HG02588 (cell line): ENCODE measurements at regions not wholly inside any gene's neighbourhood (a gene's known extent, or its start where the extent isn't known, plus 50 kb on each side); places are given as distances from the start of the nearest gene placed in this dataset.

Experiments used
- ATAC-seq: cut with Tn5 transposase; IDR thresholded peaks from one replicate; pipeline ENCODE4 v1.9.1; 2021; ENCODE audit warnings: mild to moderate bottlenecking, moderate library complexity; ENCODE audit not compliant: unreplicated experiment

DNA sequence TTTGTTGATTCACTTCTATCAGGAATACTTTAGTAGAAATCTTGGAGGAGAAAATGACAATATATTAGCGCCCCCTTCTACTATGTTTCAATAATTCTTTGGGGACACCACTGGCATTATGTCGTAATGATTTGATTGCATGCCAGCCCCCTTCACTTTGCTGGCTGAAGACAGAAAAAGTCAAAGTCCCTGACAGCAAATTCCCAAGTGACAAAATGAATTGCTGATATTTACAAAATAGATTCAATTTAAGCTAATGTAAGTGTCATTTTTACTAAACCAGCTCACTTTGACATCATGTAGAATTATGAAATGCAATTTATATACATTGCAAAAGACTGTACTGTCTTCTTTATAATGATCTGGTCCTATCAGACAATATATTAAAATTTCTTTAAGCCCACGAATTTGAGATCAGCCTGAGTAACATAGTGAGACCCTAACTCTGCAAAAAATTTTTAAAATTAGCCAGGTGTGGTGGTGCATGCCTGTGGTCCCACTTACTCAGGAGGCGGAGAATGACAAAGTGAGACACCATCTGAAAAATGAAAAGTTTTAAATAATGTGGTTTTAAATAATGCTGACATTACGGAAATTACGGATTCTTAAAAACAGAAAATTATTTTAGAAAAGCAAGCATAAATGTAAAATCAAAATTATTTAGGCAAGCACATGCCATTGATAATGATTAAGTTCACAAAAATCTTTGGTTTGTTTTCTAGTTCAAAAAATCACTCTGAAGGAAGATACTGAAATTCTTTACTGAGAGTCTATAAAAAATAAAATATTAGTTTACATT lies 520.1 kb upstream of the PKDCC start:
- ATAC-seq, result no peak

DNA sequence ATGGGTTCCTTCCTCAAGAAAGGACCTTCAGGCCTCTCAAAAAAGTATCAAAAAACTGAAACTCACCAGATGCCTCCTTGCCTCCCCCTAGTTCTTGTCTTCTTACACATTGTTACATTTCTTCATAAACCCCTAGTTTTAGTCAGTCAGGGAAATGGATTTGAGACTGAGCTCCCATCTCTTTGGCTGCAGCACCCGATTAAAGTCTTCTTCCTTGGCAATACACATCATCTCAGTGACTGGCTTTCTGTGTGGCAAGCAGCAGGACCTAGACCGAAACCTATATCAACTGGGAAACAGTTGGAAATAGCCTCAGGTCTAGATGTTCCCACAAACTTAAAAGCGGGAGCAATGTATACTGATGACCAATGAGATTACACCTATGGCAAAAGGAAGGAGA lies 512.2 kb upstream of the PKDCC start:
- no peak for ATAC-seq

DNA sequence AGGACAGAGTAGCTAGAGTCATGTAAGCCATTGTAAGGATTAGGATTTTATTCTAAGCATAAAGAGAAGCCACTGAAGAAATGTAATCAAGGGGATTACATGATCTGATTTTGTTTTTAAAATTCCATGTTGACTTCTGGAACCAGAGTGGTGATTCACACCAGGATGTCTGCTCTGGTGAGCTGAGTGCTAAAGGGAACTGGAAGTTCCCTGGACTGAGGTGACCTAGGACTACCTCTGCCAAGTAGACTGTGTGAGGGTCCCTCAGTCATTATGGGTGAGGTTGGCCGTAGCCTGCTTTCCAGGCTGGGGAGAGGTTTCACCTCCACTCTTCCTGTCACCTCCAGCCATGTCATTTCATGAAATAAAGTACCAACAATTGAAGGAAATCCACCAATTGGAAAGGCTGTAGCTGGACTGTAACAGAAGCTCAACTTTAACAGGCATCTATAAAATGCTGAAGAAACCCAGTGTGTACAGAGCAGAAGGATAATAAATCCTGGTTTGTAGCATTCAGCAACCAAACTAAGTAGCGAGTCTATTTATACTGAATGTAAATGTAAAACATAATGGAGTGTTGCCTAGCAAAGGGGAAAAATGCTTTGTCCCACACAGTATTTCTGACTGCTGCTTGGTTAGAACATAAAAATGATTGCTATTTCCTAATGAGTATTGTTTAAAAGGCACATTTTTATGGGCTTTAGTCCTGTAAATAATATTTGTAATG lies 507.4 kb upstream of the PKDCC start:
- ATAC-seq, result no peak

DNA sequence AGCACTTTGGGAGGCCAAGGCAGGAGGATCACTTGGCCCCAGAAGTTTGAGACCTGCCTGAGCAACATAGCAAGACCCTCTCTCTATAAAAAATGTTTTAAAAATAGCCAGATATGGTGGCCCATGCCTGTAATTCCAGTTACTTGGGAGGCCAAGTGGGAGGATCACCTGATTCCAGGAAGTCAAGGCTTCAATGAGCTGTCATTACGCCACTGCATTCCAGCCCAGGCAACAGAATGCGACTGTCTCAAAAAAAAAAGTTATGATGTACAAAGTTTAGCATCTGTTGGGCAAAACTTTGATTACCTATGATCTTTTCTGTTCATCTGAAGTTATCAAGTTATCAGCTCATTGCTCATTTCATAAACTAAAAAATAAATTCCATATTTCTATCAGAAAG lies 504.1 kb upstream of the PKDCC start:
- no peak for ATAC-seq

DNA sequence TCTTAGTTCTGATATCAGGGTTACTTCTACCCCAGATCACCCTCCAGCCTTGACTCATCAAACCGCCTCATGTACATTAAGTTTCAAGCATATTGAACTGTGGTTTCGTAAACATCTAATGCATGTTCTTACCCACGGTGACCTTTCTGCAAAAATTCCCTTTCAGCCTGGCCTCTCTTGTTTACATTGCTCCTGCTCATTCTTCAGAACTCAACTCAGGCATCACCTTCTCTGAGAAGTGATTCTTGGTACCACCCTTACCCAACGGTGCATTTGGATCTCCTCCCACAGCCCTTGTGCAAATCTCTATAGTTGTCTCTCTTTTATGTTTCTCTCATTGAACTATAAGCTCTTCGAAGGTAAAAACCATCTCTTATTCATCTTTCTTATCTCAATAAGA lies 503.1 kb upstream of the PKDCC start:
- ATAC-seq, result no peak

DNA sequence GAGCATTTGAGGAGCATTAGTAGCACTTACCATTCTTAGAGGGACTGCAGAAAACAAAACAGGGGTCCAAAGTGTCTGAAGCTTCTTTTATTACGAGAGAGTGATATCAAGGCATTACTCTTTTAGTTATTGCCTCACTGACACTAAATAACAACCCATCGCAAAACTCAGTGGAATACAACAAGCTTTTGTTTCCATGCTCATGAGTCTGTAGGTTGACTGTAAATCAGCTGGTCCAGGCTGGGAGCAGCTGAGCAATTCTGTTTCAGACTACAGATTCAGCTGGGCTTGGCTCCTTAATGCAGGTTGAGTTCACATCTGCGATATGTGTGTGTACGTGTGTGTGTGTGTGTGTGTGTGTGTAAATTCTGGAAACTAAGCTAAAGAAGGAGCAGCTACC lies 501.8 kb upstream of the PKDCC start:
- ATAC-seq, result no peak

DNA sequence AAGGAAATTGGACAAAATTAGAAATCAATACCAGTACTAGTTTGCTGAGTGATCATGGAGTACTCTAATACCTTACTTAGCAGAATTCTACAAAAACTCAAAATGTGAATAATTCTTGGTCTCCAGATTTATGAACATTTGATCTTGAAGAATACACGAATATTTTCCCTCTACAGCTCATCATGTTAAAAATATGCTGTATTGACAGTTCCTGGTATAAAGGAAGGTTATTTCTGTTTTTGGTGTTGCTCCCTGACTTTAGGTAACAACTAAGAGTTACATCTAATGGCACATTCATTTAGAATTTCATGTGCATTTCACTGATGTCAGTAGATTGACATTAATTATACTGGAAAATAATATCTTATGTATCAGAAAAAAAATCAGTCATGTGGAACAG lies 479.2 kb upstream of the PKDCC start:
- ATAC-seq, result no peak

DNA sequence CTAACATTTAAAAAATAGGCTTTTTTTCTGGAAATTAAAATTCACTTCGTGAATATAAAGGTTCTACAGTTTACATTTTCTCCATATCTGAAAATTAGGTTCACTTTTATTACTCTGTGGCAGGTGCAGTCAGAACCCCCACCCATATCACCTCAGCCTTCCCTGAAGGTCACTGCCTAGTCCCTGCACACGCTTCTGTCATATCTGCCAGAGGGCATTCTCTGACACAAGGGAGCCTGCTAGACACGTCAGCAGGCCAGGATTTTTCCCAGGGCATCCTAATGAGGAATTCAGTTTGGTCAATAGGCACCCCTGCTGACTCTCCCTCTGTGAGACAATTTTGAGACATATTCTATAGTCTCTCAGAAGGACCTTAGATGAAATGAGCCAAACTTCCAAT lies 475.7 kb upstream of the PKDCC start:
- ATAC-seq, result no peak

DNA sequence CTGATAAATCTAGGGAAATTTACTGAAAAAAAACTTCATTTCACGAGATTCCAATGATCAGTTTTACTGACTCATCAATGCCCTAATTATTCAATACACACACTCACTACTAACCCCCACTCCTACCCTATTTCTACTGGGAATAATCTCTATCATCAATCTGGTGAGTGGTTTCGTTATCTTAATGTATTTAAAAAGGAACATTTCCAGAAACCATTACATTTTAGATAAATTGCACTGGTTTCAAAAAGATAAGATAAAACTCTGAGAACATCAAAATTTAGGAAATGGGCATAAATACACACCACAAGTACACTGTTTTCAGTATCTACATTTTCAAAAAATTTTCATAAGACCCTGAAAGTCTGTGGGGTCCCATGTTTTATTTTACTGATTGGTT lies 471.4 kb upstream of the PKDCC start:
- no peak for ATAC-seq

DNA sequence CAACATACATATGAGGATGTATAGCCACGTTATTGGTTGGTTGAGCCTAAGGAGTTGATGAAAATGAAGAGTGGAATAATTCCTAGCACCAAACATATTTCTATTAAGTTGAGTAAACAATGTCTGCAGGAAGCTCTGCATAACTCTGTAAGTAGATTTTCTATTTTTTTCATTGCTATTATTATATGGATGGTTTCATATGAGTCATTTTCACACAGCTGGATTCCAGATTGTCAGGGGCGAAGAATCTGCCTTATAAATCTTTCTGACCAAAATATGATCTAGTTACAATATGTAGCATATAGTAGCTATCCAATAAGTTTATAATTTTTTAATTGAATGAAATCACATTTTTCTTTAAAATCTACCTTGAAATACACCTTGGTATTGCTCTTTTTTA lies 468.0 kb upstream of the PKDCC start:
- no peak for ATAC-seq

DNA sequence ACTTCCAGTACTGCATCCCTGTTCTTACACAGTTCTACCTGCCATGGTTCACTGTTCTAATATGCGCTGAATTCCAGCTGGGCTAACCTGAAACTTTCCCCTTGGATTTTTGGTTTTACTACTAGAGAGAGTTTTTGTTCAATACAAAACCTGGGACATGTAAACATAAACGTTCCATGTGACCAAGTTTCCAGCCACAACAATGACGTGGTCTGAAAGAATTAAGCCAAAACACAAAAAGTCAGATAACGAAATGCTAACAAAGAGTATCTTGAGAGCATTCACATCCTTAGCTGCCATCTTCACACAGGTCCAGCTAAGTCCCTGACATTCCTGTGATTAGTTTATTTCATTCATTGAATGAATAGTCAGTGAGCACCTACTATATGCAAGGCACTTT lies 467.0 kb upstream of the PKDCC start:
- no peak for ATAC-seq

DNA sequence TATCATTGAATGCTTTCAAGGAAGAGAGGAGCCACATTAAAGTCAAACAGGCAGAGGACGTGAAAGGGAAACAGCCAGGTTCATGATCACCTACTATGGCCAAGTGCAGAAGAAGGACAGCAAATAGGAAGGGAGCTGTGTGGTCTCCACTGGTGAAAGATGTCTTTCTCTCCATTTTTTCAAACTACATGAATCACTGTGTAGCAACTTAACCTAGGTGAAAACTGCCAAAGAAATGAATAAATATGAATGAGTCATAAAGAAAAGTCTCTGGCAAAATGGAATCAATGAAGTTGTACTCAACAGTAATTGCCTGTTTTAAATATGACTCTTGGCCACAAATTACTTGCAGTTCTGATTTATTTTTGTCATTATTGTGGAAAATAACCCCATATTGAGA lies 452.6 kb upstream of the PKDCC start:
- ATAC-seq, result no peak

DNA sequence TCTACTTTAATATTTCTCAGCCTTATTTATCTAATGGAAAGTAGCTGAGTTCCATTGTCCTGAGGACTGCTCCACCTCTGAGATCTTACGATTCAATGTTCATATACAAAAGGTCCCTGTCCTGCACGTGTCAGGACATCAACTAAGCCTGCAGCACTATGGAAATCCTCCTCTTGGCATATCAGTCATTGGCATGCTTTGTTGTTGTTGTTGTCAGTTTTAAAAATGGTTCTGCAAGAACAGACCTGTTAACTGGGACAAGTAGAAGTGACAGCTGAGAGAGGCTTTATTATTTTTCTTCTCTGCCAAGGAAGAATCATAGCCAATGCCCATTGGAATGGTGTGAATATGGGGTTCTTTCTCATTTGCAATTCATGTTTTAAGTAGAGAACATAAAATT lies 450.1 kb upstream of the PKDCC start:
- ATAC-seq, result no peak

DNA sequence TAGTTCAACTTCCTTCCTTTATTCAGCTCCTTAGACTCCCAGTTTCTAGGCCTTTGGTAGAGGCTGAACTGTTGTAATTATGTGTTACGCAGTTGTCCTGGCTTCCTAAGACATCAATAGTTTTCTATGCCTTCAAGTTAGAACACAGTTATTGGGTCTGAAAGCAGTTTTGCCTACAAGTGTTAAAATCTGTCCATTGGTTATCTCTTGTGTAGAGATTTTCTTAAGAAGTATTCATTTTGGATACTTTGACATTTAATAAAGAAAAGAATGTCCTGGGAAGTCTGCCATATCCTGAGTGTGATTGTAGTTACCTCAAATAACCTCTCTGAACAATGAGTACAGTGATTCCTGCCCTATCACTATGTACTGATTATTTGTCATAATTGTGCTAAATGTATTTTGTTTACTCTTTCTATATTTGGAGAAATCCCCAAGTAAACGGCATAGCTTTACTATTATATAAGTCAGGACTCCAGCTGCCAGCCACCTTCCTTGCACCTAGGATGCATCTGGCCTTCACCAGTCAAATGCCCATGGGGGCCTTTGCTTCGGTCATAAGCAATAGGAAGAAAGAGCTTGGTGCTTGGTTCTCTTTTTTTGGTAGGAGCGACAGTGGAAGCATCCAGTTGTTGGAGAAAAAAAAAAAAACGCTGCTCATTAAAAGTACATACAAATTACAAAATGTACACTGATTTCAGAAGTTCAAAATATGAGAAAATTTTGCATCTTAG lies 449.5 kb upstream of the PKDCC start:
- no peak for ATAC-seq

DNA sequence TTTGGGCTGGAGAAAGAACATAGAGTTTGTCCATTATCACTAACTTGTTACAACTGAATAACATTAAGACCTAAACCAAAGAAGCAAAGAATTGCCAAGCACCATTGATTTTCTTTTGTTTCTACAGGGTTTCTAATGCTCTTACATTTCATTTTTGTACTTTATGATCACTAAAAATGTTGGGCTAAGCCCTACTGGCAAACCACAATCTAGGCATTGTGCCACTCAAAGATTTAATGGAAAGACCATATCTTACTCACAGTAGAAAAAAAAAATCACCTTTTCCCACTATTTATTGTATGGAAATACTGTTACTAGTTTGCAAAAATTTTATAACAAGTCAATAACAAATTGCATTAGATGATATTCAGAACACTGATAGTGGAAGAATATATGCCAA lies 447.4 kb upstream of the PKDCC start:
- ATAC-seq, result no peak

DNA sequence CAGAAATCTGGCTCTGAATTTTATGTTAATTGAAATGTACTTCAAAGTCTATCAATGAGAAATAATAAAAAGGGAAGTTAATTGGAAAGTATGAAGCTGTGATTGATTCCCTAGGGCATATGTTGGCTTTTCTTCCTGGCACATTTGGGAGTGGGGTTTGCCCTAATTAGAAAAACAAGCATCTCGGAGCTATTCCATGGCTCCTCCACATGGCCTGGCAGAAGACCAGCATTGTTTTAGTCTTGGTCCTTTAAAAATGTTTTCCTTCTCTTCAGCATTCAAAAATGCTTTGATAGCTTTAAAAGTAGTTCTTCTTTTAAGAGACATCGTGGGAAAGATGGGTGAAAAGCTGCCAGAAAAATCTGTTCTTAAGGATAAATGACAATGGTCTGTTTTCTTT lies 445.5 kb upstream of the PKDCC start:
- no peak for ATAC-seq

DNA sequence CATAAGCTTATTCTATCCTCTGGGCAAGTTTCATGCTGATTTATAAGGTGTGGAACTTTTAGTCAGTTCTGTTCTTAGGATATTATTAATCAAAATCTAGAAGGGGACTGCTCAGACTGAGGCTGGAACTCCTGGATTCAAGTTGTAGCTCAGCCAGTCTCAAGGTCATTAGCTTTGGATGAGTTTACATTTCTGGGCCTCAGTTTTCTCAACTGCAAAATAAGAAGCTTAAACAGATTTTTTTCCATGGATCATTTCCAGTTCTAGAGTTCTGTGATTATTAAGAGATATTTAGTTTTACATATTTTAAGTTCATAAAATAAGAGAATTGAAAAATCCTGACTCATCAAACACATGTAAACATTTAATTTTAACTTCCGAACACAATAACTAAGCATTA lies 442.5 kb upstream of the PKDCC start:
- no peak for ATAC-seq

DNA sequence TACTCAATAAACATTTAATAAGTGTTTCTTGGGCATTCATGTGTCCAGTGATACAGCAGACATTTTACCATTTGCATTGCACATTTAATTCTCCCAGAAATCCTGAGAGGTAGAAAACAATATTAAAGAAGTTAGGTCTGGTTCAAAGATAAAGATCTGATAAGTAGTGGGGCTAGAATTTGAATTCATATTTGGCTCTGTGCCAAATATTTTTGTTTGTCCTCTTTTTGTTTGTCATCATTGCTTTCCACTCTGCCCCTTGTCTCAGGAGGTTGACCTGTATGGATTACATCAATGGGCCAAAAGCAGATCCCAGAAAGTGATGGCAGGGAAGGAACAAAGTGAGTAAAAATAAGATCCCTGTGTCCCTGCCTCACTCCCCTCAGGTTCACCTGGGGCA lies 441.9 kb upstream of the PKDCC start:
- ATAC-seq, result no peak

DNA sequence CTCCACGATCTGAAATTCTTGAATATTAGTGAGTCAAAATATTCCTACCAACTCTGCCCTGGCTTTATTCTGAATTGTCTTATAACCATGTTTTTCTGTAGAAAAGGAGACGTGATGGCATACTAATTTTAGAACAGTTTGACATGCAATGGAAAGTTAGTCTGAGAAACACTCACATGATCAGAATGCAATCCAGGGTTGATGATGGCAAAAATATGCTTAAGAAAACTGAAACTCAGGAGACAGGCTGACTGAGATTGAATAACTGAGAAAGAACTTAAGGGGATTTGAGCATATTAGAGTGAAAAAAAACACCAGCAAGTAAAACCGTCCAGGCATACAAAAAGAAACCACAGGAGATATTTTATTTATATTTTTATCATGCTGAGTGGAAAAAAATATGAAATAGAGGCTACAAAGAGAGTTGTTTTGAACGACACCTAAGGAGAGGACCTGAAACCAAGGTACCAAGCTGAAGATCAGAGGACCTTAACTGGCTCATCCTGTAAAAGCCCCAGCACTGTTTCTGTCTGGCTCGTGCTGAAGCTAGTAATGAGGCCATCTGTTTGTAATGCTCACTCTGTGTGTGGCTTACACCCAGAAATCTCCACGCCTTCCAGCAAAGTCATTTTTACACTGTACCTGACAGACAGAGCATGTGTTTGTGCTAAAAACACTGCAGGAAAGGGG lies 437.2 kb upstream of the PKDCC start:
- no peak for ATAC-seq

DNA sequence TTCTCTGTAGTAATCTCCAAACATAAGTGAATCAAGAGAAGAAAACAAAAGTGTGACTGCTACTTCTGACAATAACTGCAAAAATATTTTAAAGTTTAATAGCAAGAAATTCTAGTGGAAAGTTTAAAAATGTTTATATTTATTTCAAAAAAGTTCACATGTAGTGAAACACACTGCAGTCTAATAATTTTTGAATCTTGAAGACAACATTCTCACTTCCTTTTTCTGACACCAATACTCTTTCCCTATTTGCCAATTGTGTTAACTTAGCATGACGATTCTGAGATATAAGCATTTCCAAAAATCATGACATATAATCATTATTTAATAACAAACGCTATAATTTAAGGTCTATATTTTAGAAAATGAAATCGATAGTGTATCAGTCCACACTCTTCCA lies 429.1 kb upstream of the PKDCC start:
- ATAC-seq, result no peak

DNA sequence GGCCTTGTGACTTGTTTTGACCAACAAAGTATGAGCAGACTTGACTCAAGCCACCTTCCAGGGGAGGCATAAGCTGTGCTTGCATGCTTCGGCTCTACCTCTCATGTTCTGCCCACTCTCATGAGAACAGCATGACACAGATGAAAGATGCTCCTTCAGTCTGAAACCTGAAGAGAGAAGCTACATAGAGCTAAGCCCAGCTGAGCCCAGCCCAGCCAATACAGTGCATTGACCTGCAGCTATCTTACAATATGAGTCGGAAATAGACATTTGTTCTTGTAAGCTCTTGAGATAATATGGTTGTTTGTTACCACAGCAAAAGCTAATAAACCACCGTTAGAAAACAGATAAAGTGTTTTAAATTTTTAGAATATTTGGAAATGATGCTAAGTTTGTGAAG lies 426.7 kb upstream of the PKDCC start:
- ATAC-seq, result no peak
